GM10266 (cell line): ENCODE measurements at regions not wholly inside any gene's neighbourhood (a gene's known extent, or its start where the extent isn't known, plus 50 kb on each side); places are given as distances from the start of the nearest gene placed in this dataset.

Experiments used
- DNase-seq: peaks from one replicate; pipeline ENCODE4 v3.0.0; 2012; ENCODE audit errors: extremely low spot score
- CTCF ChIP-seq: IDR thresholded peaks from 2 replicates; pipeline ENCODE4 v1.5.1; 2012; ENCODE audit warnings: mild to moderate bottlenecking, low read depth; ENCODE audit not compliant: control insufficient read depth, insufficient read depth; ENCODE audit errors: missing control alignments

GRCh38 chr21:38721958-38722357 lies 83.8 kb upstream of the ETS2 start:
- no peak for TF ChIP-seq CTCF
- DNase-seq, result no peak

GRCh38 chr21:38725196-38726157 lies 80.3 kb upstream of the ETS2 start:
- no peak for DNase-seq
- TF ChIP-seq CTCF, result no peak

- no peak for TF ChIP-seq CTCF
- DNase-seq, result no peak
These were observed 79.2 kb upstream of the ETS2 start for GRCh38 chr21:38726482-38726881.

- TF ChIP-seq CTCF, result no peak
- DNase-seq, result no peak
These were observed 76.4 kb upstream of the ETS2 start for GRCh38 chr21:38729291-38729690.

GRCh38 chr21:38729754-38730379 lies 75.9 kb upstream of the ETS2 start:
- TF ChIP-seq CTCF, result no peak
- DNase-seq, result no peak

GRCh38 chr21:38733972-38734546 lies 71.7 kb upstream of the ETS2 start:
- peak; percentile 93 for TF ChIP-seq CTCF
- peak; percentile 64 for DNase-seq

GRCh38 chr21:38734646-38735365 lies 70.9 kb upstream of the ETS2 start:
- DNase-seq, result no peak
- TF ChIP-seq CTCF, result no peak
